Karpas-422 (cell line): ENCODE measurements at regions not wholly inside any gene's neighbourhood (a gene's known extent, or its start where the extent isn't known, plus 50 kb on each side); places are given as distances from the start of the nearest gene placed in this dataset.

Experiments used
- DNase-seq: peaks from one replicate; pipeline ENCODE4 v3.0.0-alpha.2; 2015
- H2AFZ ChIP-seq: fragments of 200-600 bp; sonication (generic); 2 replicates; pipeline ENCODE4 v1.6.1; 2014; ENCODE audit warnings: antibody characterized with exemption, low read length, mixed read lengths
- H3K27ac ChIP-seq: fragments of 200-600 bp; sonication (generic); 2 replicates; pipeline ENCODE4 v1.5.1; 2014; ENCODE audit warnings: mild to moderate bottlenecking, low read length, moderate library complexity
- H3K27me3 ChIP-seq: fragments of 200-600 bp; sonication (generic); 2 replicates; pipeline ENCODE4 v1.6.1; 2014; ENCODE audit warnings: low read length, mixed read lengths
- H3K36me3 ChIP-seq: fragments of 200-600 bp; sonication (generic); 2 replicates; pipeline ENCODE4 v1.6.1; 2014; ENCODE audit warnings: low read length, mixed read lengths; ENCODE audit not compliant: insufficient read depth
- H3K4me1 ChIP-seq: fragments of 200-600 bp; sonication (generic); 2 replicates; pipeline ENCODE4 v1.6.1; 2014; ENCODE audit warnings: mild to moderate bottlenecking, low read length, mixed read lengths
- H3K4me2 ChIP-seq: fragments of 200-600 bp; sonication (generic); 2 replicates; pipeline ENCODE4 v1.6.1; 2014; ENCODE audit warnings: low read length, low read depth, mild to moderate bottlenecking; ENCODE audit not compliant: poor library complexity, severe bottlenecking
- H3K4me3 ChIP-seq: fragments of 200-600 bp; sonication (generic); 2 replicates; pipeline ENCODE4 v1.5.1; 2014; ENCODE audit warnings: mild to moderate bottlenecking, antibody characterized with exemption, low read length, mixed read lengths
- H3K79me2 ChIP-seq: fragments of 200-600 bp; sonication (generic); 2 replicates; pipeline ENCODE4 v1.6.1; 2014; ENCODE audit warnings: mild to moderate bottlenecking, low read length, mixed read lengths
- H3K9ac ChIP-seq: fragments of 200-600 bp; sonication (generic); 2 replicates; pipeline ENCODE4 v1.6.0; 2014; ENCODE audit warnings: low read length
- H3K9me2 ChIP-seq: fragments of 200-600 bp; sonication (generic), shearing (Covaris generic); replicated peaks from 2 replicates; pipeline ENCODE4 v1.6.0; 2014; ENCODE audit warnings: mild to moderate bottlenecking, low read length, moderate library complexity; ENCODE audit not compliant: insufficient read depth
- H3K9me3 ChIP-seq: fragments of 300-700, 200-600 bp; sonication (generic); 2 replicates; pipeline ENCODE4 v1.6.1; 2014; ENCODE audit warnings: low read length, mixed read lengths
- H4K20me1 ChIP-seq: fragments of 200-600 bp; sonication (generic); 2 replicates; pipeline ENCODE4 v1.6.1; 2014; ENCODE audit warnings: mild to moderate bottlenecking, antibody characterized with exemption, low read length, low read depth; ENCODE audit not compliant: insufficient read depth

DNA sequence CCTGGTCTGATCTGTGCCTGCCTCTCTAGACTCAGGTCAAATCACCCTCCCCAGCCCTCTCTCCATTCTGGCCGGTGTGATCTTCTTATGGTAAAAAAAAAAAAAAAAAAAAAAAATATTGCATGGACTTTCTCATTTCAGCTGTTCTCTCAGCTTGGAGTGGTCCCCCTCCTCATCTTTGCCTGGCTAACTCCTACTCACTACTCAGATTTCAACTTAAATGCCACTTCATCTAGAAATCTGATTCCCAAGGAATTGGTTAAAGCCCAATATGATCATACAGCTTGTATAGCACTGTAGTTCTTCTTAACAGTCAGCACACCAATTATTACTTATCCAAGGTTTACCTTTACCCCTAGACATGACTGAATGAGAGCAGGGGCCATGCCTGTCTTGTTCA lies 105.9 kb upstream of the CARMIL1 start:
- Histone ChIP-seq H3K27ac (no peak overlapping the region), H3K9me3 (no peaks in the 10 kb centered on the region), H3K4me1 (no peaks in the 10 kb centered on the region), H3K9me2 (no peaks in the 10 kb centered on the region), H3K9ac (no peak overlapping the region), H2AFZ (no peak overlapping the region), H3K79me2 (no peaks in the 10 kb centered on the region), H4K20me1 (no peaks in the 10 kb centered on the region), H3K36me3 (no peaks in the 10 kb centered on the region), H3K4me2 (no peak overlapping the region), H3K27me3 (no peaks in the 10 kb centered on the region), H3K4me3 (no peak overlapping the region)
- no peak for DNase-seq

DNA sequence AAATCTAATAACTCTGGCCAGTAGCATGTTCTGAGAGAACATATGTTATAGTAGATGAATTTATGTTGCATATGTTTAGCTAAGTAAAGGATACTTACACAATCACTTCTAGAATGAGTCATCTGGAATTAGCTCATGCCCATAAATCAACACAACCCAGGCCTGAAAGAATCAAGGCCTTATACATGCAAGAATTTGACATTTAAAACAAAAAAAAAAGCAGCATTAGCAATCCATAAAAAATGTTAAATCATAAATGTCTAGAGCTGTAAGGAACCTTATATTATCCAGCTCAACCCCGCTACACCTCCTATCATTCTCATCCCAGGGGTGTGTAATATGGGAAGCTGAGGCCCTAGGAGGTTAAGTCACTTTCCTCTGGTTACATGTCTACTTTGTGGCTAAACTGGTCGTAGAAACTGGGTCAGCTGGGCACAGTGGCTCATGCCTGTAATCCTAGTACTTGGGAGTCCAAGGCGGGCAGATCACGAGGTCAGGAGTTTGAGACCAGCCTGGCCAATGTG lies 105.2 kb upstream of the CARMIL1 start:
- Histone ChIP-seq H3K27me3 (no peaks in the 10 kb centered on the region; the same call in none of the 2 replicates), H3K9me3 (no peaks in the 10 kb centered on the region), H3K4me1 (no peaks in the 10 kb centered on the region), H4K20me1 (no peaks in the 10 kb centered on the region), H3K36me3 (no peaks in the 10 kb centered on the region), H3K27ac (no peak overlapping the region), H3K79me2 (no peaks in the 10 kb centered on the region), H3K9me2 (no peaks in the 10 kb centered on the region), H3K9ac (no peak overlapping the region), H3K4me2 (no peak overlapping the region), H2AFZ (no peak overlapping the region), H3K4me3 (no peak overlapping the region)
- DNase-seq: no peak

DNA sequence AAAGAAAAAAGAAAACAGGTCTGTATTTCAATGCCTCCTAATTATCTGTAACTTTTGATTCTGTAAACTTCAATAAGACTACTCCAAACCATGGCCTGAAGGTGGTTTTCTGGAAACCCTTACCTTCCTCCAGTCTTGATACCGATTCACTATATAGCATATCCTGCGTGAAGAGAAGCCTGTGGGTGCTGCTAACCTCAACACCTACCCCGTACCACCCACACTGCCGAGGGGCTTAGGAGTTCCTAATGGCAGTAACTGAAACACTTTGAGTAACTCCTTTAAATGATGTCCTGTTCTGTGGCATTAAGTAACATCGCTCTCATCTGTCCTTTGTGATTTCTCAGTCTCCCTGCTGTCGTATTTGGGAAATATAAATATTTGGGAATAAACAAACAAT lies 104.5 kb upstream of the CARMIL1 start:
- H3K4me1 ChIP-seq: no peaks in the 10 kb centered on the region
- H3K27ac ChIP-seq: no peak overlapping the region
- H3K4me2 ChIP-seq: no peak overlapping the region
- no peaks in the 10 kb centered on the region for H4K20me1 ChIP-seq
- H3K79me2 ChIP-seq: no peaks in the 10 kb centered on the region
- DNase-seq: no peak
- no peak overlapping the region for H3K4me3 ChIP-seq
- H3K9me2 ChIP-seq: no peaks in the 10 kb centered on the region
- H3K36me3 ChIP-seq: no peaks in the 10 kb centered on the region
- no peak overlapping the region for H2AFZ ChIP-seq
- H3K9me3 ChIP-seq: no peaks in the 10 kb centered on the region
- H3K9ac ChIP-seq: no peak overlapping the region
- no peaks in the 10 kb centered on the region; the same call in none of the 2 replicates for H3K27me3 ChIP-seq

DNA sequence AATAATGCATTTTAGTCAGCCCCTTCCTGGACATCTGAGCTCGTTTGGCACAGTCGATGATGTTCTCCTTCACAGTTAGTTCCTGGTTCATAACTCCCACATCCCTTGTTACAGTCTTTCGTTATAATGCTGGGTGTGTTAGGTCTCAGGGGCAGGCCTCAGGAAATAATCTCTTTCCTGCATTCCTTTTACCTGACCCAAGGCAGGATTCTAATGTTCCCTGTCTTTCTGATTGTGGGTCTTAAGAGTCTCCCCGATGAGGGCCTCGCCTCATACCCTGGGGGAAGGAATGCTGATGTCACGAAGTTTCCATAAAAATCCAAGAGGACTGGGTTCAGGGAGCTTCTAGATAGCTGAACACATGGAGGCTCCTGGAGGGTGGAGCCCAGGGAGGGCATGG lies 104.0 kb upstream of the CARMIL1 start:
- Histone ChIP-seq H3K4me3 (no peak overlapping the region), H3K4me2 (no peak overlapping the region), H3K9me3 (no peaks in the 10 kb centered on the region), H3K4me1 (no peaks in the 10 kb centered on the region), H3K79me2 (no peaks in the 10 kb centered on the region), H3K9me2 (no peaks in the 10 kb centered on the region), H2AFZ (no peak overlapping the region), H3K27me3 (no peaks in the 10 kb centered on the region; the same call in none of the 2 replicates), H4K20me1 (no peaks in the 10 kb centered on the region), H3K9ac (no peak overlapping the region), H3K27ac (no peak overlapping the region), H3K36me3 (no peaks in the 10 kb centered on the region)
- DNase-seq: no peak

DNA sequence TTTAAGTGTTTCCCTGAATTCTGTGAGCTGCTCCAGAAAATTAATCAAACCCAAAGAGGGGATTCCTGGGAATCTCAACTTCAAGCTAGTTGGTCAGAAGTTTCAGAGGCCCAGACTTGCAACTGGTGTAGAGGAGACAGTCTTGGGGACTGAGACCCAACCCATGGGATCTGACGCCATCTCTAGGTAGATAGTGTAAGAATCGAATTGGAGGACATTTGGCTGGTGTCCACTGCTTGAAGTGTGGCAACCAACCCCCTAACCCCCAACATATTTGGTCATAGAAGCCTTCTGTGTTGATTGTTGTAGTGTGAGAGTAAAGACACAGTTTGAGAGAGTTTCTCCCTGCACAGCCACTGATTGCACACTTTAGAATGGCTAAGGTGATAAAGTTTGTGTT lies 103.5 kb upstream of the CARMIL1 start:
- Histone ChIP-seq H3K9ac (no peak overlapping the region), H3K4me3 (no peak overlapping the region), H3K9me3 (no peaks in the 10 kb centered on the region), H3K4me1 (no peaks in the 10 kb centered on the region), H3K79me2 (no peaks in the 10 kb centered on the region), H3K27me3 (no peaks in the 10 kb centered on the region; the same call in none of the 2 replicates), H4K20me1 (no peaks in the 10 kb centered on the region), H2AFZ (no peak overlapping the region), H3K9me2 (no peaks in the 10 kb centered on the region), H3K4me2 (no peak overlapping the region), H3K27ac (no peak overlapping the region), H3K36me3 (no peaks in the 10 kb centered on the region)
- no peak for DNase-seq

DNA sequence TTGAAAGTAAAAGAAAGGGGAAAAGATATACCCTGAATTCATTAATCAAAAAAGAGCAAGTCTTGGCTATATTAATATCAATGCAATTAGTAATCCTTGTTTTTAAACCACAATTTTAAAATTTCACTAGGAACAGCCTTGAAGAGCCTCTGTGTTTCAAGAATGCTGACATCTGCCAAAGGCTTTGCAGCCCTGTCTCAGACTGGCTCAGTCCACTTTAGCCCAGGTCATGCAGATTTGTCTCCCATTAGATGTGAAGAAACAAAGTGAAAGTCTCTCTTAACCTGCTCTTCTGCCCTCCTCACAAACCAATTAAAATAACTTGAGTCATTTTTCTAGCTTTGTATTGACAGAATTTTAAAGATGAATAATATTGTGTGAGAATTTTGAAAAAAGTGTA lies 102.7 kb upstream of the CARMIL1 start:
- Histone ChIP-seq H3K9ac (no peak overlapping the region), H2AFZ (no peak overlapping the region), H3K4me3 (no peak overlapping the region), H3K9me2 (no peaks in the 10 kb centered on the region), H3K4me1 (no peaks in the 10 kb centered on the region), H3K9me3 (no peaks in the 10 kb centered on the region), H3K27me3 (no peaks in the 10 kb centered on the region; the same call in none of the 2 replicates), H3K4me2 (no peak overlapping the region), H3K27ac (no peak overlapping the region), H3K36me3 (no peaks in the 10 kb centered on the region), H4K20me1 (no peaks in the 10 kb centered on the region), H3K79me2 (no peaks in the 10 kb centered on the region)
- DNase-seq: no peak

DNA sequence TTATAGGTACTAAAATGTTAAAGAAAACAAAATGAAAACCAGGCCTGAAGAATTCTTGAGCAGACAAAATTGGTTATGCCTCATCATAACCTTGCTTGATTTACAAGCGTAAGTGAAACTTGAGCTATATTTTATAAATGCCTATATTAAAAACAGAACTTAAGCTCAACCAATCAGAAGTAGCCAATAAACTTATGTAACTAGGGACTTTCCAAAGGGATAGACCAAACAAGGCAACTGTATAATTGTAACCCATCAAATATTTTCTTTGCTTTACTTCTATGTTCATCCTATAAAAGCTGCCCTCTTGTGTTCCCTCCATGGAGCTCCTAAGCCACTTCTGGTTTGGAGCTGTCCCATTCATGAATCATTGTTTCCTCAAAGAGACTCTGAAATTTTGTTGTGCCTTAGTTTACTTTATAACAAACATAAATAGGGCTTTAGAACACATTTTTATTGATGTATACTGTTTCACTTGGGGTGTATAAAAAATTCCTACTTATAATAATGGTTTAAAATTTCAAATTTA lies 101.6 kb upstream of the CARMIL1 start:
- H3K27me3 ChIP-seq: no peaks in the 10 kb centered on the region; the same call in none of the 2 replicates
- H2AFZ ChIP-seq: no peak overlapping the region
- H3K9ac ChIP-seq: no peak overlapping the region
- H3K9me3 ChIP-seq: no peaks in the 10 kb centered on the region
- DNase-seq: no peak
- no peak overlapping the region for H3K4me3 ChIP-seq
- no peak overlapping the region for H3K27ac ChIP-seq
- no peak overlapping the region for H3K4me2 ChIP-seq
- H3K9me2 ChIP-seq: no peaks in the 10 kb centered on the region
- no peaks in the 10 kb centered on the region for H4K20me1 ChIP-seq
- H3K79me2 ChIP-seq: no peaks in the 10 kb centered on the region
- no peaks in the 10 kb centered on the region for H3K36me3 ChIP-seq
- H3K4me1 ChIP-seq: no peaks in the 10 kb centered on the region

DNA sequence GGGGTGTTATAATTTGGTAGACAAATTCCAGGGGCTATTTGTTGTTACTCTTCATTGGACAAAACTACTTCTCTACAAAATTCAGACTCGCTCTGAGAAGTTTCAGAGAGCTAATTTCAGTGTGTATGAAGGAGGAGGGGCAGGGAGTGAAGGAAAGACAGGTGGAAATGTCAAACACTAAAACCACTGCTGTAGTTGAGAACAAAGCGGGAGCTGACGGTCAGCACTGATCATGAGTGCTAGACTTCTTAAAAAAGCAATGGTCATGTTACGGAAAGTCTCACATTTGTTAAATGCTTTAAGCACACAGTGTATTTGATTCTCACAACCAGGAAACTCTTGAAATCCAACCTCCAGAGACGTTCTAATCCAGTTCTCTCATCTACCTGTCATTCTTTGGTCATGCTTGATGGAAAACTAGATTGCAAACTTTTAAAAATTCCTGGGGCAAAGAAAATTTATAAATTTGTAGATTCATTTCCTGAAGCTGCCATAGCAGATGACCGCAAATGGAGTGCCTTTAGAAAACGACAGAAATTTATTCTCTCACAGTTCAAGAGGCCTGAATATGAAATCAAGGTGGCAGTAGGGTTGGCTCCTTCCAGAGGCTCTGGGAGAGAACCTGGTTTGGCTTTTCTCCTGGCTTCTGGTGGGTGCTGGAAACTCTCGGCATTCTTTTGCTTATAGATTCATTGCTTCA lies 100.7 kb upstream of the CARMIL1 start:
- Histone ChIP-seq H3K27ac (no peak overlapping the region), H3K79me2 (no peaks in the 10 kb centered on the region), H3K4me3 (no peak overlapping the region), H3K4me2 (no peak overlapping the region), H3K27me3 (no peaks in the 10 kb centered on the region; the same call in none of the 2 replicates), H3K9me3 (no peaks in the 10 kb centered on the region), H3K9me2 (no peaks in the 10 kb centered on the region), H3K9ac (no peak overlapping the region), H2AFZ (no peak overlapping the region), H4K20me1 (no peaks in the 10 kb centered on the region), H3K4me1 (no peaks in the 10 kb centered on the region), H3K36me3 (no peaks in the 10 kb centered on the region)
- DNase-seq: no peak
